ENCODE measurements at regions not wholly inside any gene's neighbourhood (a gene's known extent, or its start where the extent isn't known, plus 50 kb on each side); places are given as distances from the start of the nearest gene placed in this dataset.
"Not testable (repeated sequence)": the region's sequence is repeated elsewhere in the genome, so short reads cannot be mapped to it uniquely, and the experiment has no call there.

DNA sequence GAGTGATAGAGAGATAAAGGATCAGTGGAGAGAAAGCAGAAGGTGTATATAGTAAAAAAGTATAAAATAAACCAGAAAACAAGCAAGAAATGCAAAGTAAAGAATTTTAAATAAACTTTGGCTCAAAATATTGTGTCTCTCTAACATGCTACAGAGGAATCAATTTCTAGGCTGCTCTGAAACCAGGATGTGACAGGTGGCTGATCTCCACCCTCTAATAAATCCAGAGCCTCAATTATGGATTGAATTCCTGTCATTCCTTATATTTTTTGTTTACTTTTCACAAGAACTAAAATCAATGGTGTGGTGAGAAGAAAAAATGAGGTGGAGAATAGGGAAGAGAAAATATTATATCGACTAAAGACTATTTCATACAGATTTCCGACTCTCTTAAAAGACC is 965.1 kb upstream of the SEMA6A start:
- Histone ChIP-seq H2BK120ac (ENCODE audit: low read depth, low read length) (no peak overlapping the region), H4K8ac (ENCODE audit: low read depth, low read length) (no peak overlapping the region), H3K18ac (ENCODE audit: low read length) (no peak overlapping the region), H2AK5ac (ENCODE audit: low read depth, low read length) (no peak overlapping the region), H3K4ac (ENCODE audit: low read length) (no peak overlapping the region), H3K27ac (replicated peaks; ENCODE audit: low read length) (no peak overlapping the region), H3K27me3 (ENCODE audit: control insufficient read depth in 3 of 3, insufficient read depth in 3 of 3, low read depth in 1 of 3, low read length in 3 of 3) (no peaks in the 10 kb centered on the region), H3K23ac (ENCODE audit: low read depth, low read length, poor library complexity) (no peak overlapping the region), H3K14ac (ENCODE audit: low read length) (no peak overlapping the region), H2BK12ac (ENCODE audit: low read length) (no peak overlapping the region), H3K4me2 (ENCODE audit: insufficient read depth, low read length, poor library complexity, severe bottlenecking) (no peak overlapping the region), H4K91ac (ENCODE audit: low read depth, low read length, poor library complexity) (no peak overlapping the region), H3K9me3 (replicated peaks in 1 of 2; ENCODE audit: control insufficient read depth in 2 of 2, insufficient read depth in 1 of 2, low read depth in 1 of 2, low read length in 2 of 2) (no peaks in the 10 kb centered on the region), H3K4me3 (ENCODE audit: low read length in 2 of 2) (no peak overlapping the region), H2BK15ac (ENCODE audit: low read length) (no peak overlapping the region), H3K79me1 (ENCODE audit: low read depth, low read length) (no peaks in the 10 kb centered on the region), H2AFZ (ENCODE audit: low read length) (no peak overlapping the region), H2BK5ac (ENCODE audit: low read length) (no peak overlapping the region), H3K36me3 (replicated peaks in 1 of 2; ENCODE audit: control insufficient read depth in 2 of 2, insufficient read depth in 2 of 2, low read length in 2 of 2) (no peaks in the 10 kb centered on the region), H3K9ac (ENCODE audit: low read depth, low read length, poor library complexity) (no peak overlapping the region), H3K4me1 (ENCODE audit: control insufficient read depth in 2 of 2, insufficient read depth in 1 of 2, low read depth in 1 of 2, low read length in 2 of 2) (no peaks in the 10 kb centered on the region)
- no peak for DNase-seq (ENCODE audit: low spot score)
- no CpG with 5 or more reads among the region's 2 CpGs for WGBS, 2 donors (ENCODE audit: extremely low coverage in 2 of 2, insufficient read length in 2 of 2, insufficient replicate concordance in 1 of 2)

DNA sequence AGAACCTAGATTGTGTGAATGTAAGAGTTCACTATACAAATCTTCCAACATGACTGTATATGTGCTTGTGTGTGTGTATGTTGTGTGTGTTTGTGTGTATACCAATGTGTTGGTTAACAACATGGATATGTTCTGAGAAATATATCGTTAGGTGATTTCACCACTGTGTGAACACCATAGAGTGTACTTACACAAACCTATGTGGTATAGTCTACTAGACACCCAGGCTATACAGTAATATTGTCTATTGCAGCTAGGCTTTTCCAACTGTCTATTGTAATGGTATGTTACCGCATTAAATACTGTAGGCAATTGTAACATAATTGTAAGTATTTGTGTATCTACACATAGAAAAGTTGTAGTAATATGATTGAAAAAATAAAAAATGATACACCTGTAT is 959.2 kb upstream of the SEMA6A start:
- H3K4me2 ChIP-seq (ENCODE audit: insufficient read depth, low read length, poor library complexity, severe bottlenecking): no peak overlapping the region
- no peaks in the 10 kb centered on the region for H3K4me1 ChIP-seq (ENCODE audit: control insufficient read depth in 2 of 2, insufficient read depth in 1 of 2, low read depth in 1 of 2, low read length in 2 of 2)
- no peak overlapping the region for H3K9ac ChIP-seq (ENCODE audit: low read depth, low read length, poor library complexity)
- H3K27ac ChIP-seq (replicated peaks; ENCODE audit: low read length): no peak overlapping the region
- DNase-seq (ENCODE audit: low spot score): no peak
- H3K9me3 ChIP-seq (replicated peaks in 1 of 2; ENCODE audit: control insufficient read depth in 2 of 2, insufficient read depth in 1 of 2, low read depth in 1 of 2, low read length in 2 of 2): no peaks in the 10 kb centered on the region
- H3K23ac ChIP-seq (ENCODE audit: low read depth, low read length, poor library complexity): no peak overlapping the region
- no peak overlapping the region for H4K8ac ChIP-seq (ENCODE audit: low read depth, low read length)
- H3K36me3 ChIP-seq (replicated peaks in 1 of 2; ENCODE audit: control insufficient read depth in 2 of 2, insufficient read depth in 2 of 2, low read length in 2 of 2): no peaks in the 10 kb centered on the region
- no peak overlapping the region for H3K18ac ChIP-seq (ENCODE audit: low read length)
- no peak overlapping the region for H2BK120ac ChIP-seq (ENCODE audit: low read depth, low read length)
- no peak overlapping the region for H2BK12ac ChIP-seq (ENCODE audit: low read length)
- H2AK5ac ChIP-seq (ENCODE audit: low read depth, low read length): no peak overlapping the region
- no peaks in the 10 kb centered on the region for H3K27me3 ChIP-seq (ENCODE audit: control insufficient read depth in 3 of 3, insufficient read depth in 3 of 3, low read depth in 1 of 3, low read length in 3 of 3)
- no CpG with 5 or more reads among the region's 2 CpGs for WGBS, 2 donors (ENCODE audit: extremely low coverage in 2 of 2, insufficient read length in 2 of 2, insufficient replicate concordance in 1 of 2)
- H2BK15ac ChIP-seq (ENCODE audit: low read length): no peak overlapping the region
- no peak overlapping the region for H3K14ac ChIP-seq (ENCODE audit: low read length)
- no peak overlapping the region for H2BK5ac ChIP-seq (ENCODE audit: low read length)
- H3K4ac ChIP-seq (ENCODE audit: low read length): no peak overlapping the region
- H3K79me1 ChIP-seq (ENCODE audit: low read depth, low read length): no peaks in the 10 kb centered on the region
- no peak overlapping the region for H4K91ac ChIP-seq (ENCODE audit: low read depth, low read length, poor library complexity)
- no peak overlapping the region for H3K4me3 ChIP-seq (ENCODE audit: low read length in 2 of 2)
- no peak overlapping the region for H2AFZ ChIP-seq (ENCODE audit: low read length)

DNA sequence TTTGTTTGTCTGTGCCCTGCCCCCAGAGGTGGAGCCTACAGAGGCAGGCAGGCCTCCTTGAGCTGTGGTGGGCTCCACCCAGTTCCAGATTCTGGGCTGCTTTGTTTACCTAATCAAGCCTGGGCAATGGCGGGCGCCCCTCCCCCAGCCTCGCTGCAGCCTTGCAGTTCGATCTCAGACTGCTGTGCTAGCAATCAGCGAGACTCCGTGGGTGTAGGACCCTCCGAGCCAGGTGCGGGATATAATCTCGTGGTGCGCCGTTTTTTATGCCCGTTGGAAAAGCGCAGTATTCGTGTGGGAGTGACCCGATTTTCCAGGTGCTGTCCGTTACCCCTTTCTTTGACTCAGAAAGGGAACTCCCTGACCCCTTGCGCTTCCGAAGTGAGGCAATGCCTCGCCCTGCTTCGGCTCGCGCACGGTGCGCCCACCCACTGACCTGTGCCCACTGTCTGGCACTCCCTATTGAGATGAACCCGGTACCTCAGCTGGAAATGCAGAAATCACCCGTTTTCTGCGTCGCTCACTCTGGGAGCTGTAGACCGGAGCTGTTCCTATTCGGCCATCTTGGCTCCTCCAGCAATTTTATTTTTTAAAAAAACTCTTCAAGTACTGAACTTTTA is 958.5 kb upstream of the SEMA6A start:
- H2BK15ac ChIP-seq (ENCODE audit: low read length); H3K23ac ChIP-seq (ENCODE audit: low read depth, low read length, poor library complexity); DNase-seq (ENCODE audit: low spot score); H3K14ac ChIP-seq (ENCODE audit: low read length); H2AFZ ChIP-seq (ENCODE audit: low read length); H3K9me3 ChIP-seq (replicated peaks in 1 of 2; ENCODE audit: control insufficient read depth in 2 of 2, insufficient read depth in 1 of 2, low read depth in 1 of 2, low read length in 2 of 2); H4K91ac ChIP-seq (ENCODE audit: low read depth, low read length, poor library complexity); H3K18ac ChIP-seq (ENCODE audit: low read length); H2AK5ac ChIP-seq (ENCODE audit: low read depth, low read length); H2BK5ac ChIP-seq (ENCODE audit: low read length); H2BK12ac ChIP-seq (ENCODE audit: low read length); H4K8ac ChIP-seq (ENCODE audit: low read depth, low read length); H3K4me2 ChIP-seq (ENCODE audit: insufficient read depth, low read length, poor library complexity, severe bottlenecking); H3K79me1 ChIP-seq (ENCODE audit: low read depth, low read length); H2BK120ac ChIP-seq (ENCODE audit: low read depth, low read length); H3K9ac ChIP-seq (ENCODE audit: low read depth, low read length, poor library complexity); H3K27me3 ChIP-seq (ENCODE audit: control insufficient read depth in 3 of 3, insufficient read depth in 3 of 3, low read depth in 1 of 3, low read length in 3 of 3); H3K27ac ChIP-seq (replicated peaks; ENCODE audit: low read length); H3K4me3 ChIP-seq (ENCODE audit: low read length in 2 of 2); H3K4me1 ChIP-seq (ENCODE audit: control insufficient read depth in 2 of 2, insufficient read depth in 1 of 2, low read depth in 1 of 2, low read length in 2 of 2); H3K4ac ChIP-seq (ENCODE audit: low read length); H3K36me3 ChIP-seq (replicated peaks in 1 of 2; ENCODE audit: control insufficient read depth in 2 of 2, insufficient read depth in 2 of 2, low read length in 2 of 2): not testable (repeated sequence)
- no CpG with 5 or more reads among the region's 30 CpGs for WGBS, 2 donors (ENCODE audit: extremely low coverage in 2 of 2, insufficient read length in 2 of 2, insufficient replicate concordance in 1 of 2)

DNA sequence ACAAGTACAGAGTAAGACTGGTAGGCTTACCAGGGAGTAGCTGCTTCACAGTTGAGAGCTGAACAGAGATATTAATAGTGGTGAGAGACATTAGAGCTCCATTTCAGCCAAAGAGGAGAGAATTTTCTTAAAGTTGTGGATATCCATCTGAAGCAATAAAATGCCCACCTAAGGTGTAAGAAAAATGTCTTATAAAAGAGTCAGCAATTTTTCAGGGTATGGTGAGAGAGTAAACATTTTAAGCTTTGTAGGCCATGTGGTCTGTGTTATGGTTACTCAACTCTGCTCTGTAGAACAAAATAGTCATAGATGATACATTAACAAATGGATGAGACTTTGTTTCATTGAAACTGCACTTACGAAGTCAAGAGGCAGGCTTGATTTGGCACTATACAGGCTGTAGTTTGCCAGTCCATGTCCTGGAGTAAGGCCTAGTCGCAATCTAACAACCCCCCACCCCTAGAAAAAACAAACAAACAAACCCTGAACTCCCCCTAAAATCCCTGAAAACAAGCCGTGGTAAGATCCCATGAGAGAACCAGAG is 945.4 kb upstream of the SEMA6A start:
- Histone ChIP-seq H2AFZ (ENCODE audit: low read length) (no peak overlapping the region), H3K23ac (ENCODE audit: low read depth, low read length, poor library complexity) (no peak overlapping the region), H4K91ac (ENCODE audit: low read depth, low read length, poor library complexity) (no peak overlapping the region), H2BK12ac (ENCODE audit: low read length) (no peak overlapping the region), H3K27ac (replicated peaks; ENCODE audit: low read length) (no peak overlapping the region), H3K9ac (ENCODE audit: low read depth, low read length, poor library complexity) (no peak overlapping the region), H3K4ac (ENCODE audit: low read length) (no peak overlapping the region), H3K4me2 (ENCODE audit: insufficient read depth, low read length, poor library complexity, severe bottlenecking) (no peak overlapping the region), H3K9me3 (replicated peaks in 1 of 2; ENCODE audit: control insufficient read depth in 2 of 2, insufficient read depth in 1 of 2, low read depth in 1 of 2, low read length in 2 of 2) (peaks cover 0 to 5% of the 10 kb centered on the region in 2 donors), H2BK15ac (ENCODE audit: low read length) (no peak overlapping the region), H3K4me1 (ENCODE audit: control insufficient read depth in 2 of 2, insufficient read depth in 1 of 2, low read depth in 1 of 2, low read length in 2 of 2) (no peaks in the 10 kb centered on the region), H3K4me3 (ENCODE audit: low read length in 2 of 2) (no peak overlapping the region), H2BK120ac (ENCODE audit: low read depth, low read length) (no peak overlapping the region), H2AK5ac (ENCODE audit: low read depth, low read length) (no peak overlapping the region), H3K18ac (ENCODE audit: low read length) (no peak overlapping the region), H3K36me3 (replicated peaks in 1 of 2; ENCODE audit: control insufficient read depth in 2 of 2, insufficient read depth in 2 of 2, low read length in 2 of 2) (no peaks in the 10 kb centered on the region), H3K27me3 (ENCODE audit: control insufficient read depth in 3 of 3, insufficient read depth in 3 of 3, low read depth in 1 of 3, low read length in 3 of 3) (no peaks in the 10 kb centered on the region), H3K79me1 (ENCODE audit: low read depth, low read length) (no peaks in the 10 kb centered on the region), H2BK5ac (ENCODE audit: low read length) (no peak overlapping the region), H4K8ac (ENCODE audit: low read depth, low read length) (no peak overlapping the region), H3K14ac (ENCODE audit: low read length) (no peak overlapping the region)
- DNase-seq (ENCODE audit: low spot score): no peak
- no CpG with 5 or more reads among the region's 3 CpGs for WGBS, 2 donors (ENCODE audit: extremely low coverage in 2 of 2, insufficient read length in 2 of 2, insufficient replicate concordance in 1 of 2)

Data from neuronal stem cell (in vitro differentiated cells).